Esophagus muscularis mucosa (tissue), 4 donors: ENCODE measurements at regions not wholly inside any gene's neighbourhood (a gene's known extent, or its start where the extent isn't known, plus 50 kb on each side); places are given as distances from the start of the nearest gene placed in this dataset.

ENCODE experiments used
- DNase-seq: peaks from one replicate; pipeline ENCODE4 v3.0.0-alpha.2; 2017; ENCODE audit errors: extremely low spot score
- H3K27ac ChIP-seq, 4 donors: fragments of 200-600 bp; sonication (generic); replicated peaks in 1 of 4; 1 replicate in 3 of 4; 2 replicates in 1 of 4; pipeline ENCODE4 v1.5.1; 2016 to 2019; ENCODE audit warnings: mild to moderate bottlenecking in 1 of 4
- H3K27me3 ChIP-seq, 4 donors: fragments of 200-600 bp; sonication (generic); one replicate each; pipeline versions ENCODE4 v1.5.1 to v1.6.0; 2016 to 2019
- H3K36me3 ChIP-seq, 4 donors: fragments of 200-600 bp; sonication (generic); one replicate each; pipeline ENCODE4 v1.5.1; 2016 to 2019
- H3K4me1 ChIP-seq, 4 donors: fragments of 200-600 bp; sonication (generic); one replicate each; pipeline ENCODE4 v1.5.1; 2016 to 2019
- H3K4me3 ChIP-seq, 4 donors: fragments of 200-600 bp; sonication (generic); 1 replicate in 2 of 4; 2 replicates in 2 of 4; pipeline ENCODE4 v1.5.1; 2016 to 2019; ENCODE audit warnings: mild to moderate bottlenecking in 4 of 4, moderate library complexity in 1 of 4
- H3K9me3 ChIP-seq, 4 donors: fragments of 200-600 bp; sonication (generic); 1 replicate in 3 of 4; 2 replicates in 1 of 4; pipeline ENCODE4 v1.5.1; 2016 to 2019
- EP300 ChIP-seq: sonication (generic); formaldehyde crosslinking; IDR thresholded peaks from one replicate; pipeline ENCODE4 v1.6.1; 2017; ENCODE audit warnings: antibody characterized with exemption
- POLR2A ChIP-seq: fragments of 450-650 bp; IDR thresholded peaks from one replicate; pipeline ENCODE4 v1.6.1; 2017; ENCODE audit warnings: antibody characterized with exemption, moderate library complexity, mild to moderate bottlenecking, low read depth
- POLR2AphosphoS5 ChIP-seq, 2 donors: sonication (generic); formaldehyde crosslinking; IDR thresholded peaks; one replicate each; pipeline ENCODE4 v1.6.1; 2017; ENCODE audit warnings: antibody characterized with exemption in 2 of 2
- WGBS: methylation state at CpG from one replicate; pipeline ENCODE4 v1.1.5; 2018; 5-methylcytosine and 5-hydroxymethylcytosine counted together
- intact Hi-C: fragments of 100-400 bp; cut with DNase I; formaldehyde crosslinking; loops from one replicate; pipeline ENCODE4 v1.15.1; 2023
- TF ChIP-seq, protein P1 (sequence below), 3 experiments: fragments of 200-600 bp in 2 of 3; fragments of 450-650 bp in 1 of 3; sonication (generic) in 2 of 3; IDR thresholded peaks; one replicate each; pipeline ENCODE4 v1.5.1; 2017 to 2019; ENCODE audit warnings: antibody characterized with exemption in 3 of 3, mild to moderate bottlenecking in 2 of 3, moderate library complexity in 1 of 3

DNA sequence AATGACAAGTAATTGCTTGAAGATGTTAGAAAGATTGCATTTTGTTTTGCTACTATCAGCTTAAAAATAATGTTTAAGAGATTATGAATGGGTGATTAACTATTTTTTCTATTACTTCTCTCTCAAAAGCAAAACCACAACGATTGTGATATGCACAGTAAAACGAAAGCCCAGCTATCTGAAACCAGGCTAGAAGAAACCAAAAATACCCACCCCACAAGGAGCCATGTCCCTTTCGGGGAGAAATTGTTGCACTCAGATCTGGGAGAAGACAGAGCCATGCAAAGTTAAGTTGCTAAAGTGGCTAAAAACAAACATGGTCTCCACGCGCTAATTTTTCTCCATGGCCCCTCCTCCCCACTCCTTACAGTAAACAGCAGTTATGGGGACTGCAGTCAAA, 173.6 kb downstream of the RPS24 start:
- H3K27me3 ChIP-seq: no peaks in the 10 kb centered on the region
- H3K4me3 ChIP-seq: no peak overlapping the region
- DNase-seq: no peak
- no peaks in the 10 kb centered on the region for H3K36me3 ChIP-seq
- peaks cover 7 to 18% (median 12%) of the 10 kb centered on the region in 4 donors for H3K4me1 ChIP-seq
- no peak overlapping the region for H3K27ac ChIP-seq
- 64% methylated on average over 5 of the region's 5 CpGs for WGBS
- TF ChIP-seq POLR2AphosphoS5 (IDR thresholded peaks at IDR 0.05): no peak
- intact Hi-C loops: loop anchor here (10.0 kb wide), 1 partner anchor 248 kb away; no protein-coding TSS in a partner anchor
- no peaks in the 10 kb centered on the region for H3K9me3 ChIP-seq

DNA sequence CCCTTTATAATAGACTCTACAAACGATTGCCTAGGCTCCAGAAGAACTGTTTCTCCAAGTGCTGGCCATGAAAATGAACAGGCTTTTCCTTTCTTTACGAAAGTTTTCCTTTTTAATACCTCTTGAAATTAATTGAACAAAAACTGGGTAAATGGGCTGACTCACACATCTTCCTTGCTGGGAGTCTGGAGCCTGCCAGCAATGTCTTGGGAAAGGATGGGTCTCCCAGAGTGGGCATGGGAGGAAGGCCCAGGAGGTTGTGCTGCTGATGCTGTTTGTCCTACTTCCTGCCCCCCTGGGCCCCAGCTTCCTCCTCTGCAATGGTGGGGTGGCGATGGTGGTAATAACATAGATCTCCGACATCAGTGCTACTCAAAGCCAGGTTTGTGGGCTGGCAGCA, 174.1 kb downstream of the RPS24 start:
- no peak for TF ChIP-seq EP300
- TF ChIP-seq POLR2A: no peak
- TF ChIP-seq, protein P1, sequence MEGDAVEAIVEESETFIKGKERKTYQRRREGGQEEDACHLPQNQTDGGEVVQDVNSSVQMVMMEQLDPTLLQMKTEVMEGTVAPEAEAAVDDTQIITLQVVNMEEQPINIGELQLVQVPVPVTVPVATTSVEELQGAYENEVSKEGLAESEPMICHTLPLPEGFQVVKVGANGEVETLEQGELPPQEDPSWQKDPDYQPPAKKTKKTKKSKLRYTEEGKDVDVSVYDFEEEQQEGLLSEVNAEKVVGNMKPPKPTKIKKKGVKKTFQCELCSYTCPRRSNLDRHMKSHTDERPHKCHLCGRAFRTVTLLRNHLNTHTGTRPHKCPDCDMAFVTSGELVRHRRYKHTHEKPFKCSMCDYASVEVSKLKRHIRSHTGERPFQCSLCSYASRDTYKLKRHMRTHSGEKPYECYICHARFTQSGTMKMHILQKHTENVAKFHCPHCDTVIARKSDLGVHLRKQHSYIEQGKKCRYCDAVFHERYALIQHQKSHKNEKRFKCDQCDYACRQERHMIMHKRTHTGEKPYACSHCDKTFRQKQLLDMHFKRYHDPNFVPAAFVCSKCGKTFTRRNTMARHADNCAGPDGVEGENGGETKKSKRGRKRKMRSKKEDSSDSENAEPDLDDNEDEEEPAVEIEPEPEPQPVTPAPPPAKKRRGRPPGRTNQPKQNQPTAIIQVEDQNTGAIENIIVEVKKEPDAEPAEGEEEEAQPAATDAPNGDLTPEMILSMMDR (IDR thresholded peaks at IDR 0.05): no peak
- TF ChIP-seq POLR2AphosphoS5 (IDR thresholded peaks at IDR 0.05): no peak
- Histone ChIP-seq H3K4me1 (peaks cover 12 to 23% (median 17%) of the 10 kb centered on the region in 4 donors), H3K27me3 (no peaks in the 10 kb centered on the region), H3K4me3 (no peak overlapping the region), H3K9me3 (no peaks in the 10 kb centered on the region), H3K27ac (no peak overlapping the region), H3K36me3 (no peaks in the 10 kb centered on the region)
- WGBS: 83% methylated on average over 4 of the region's 4 CpGs
- intact Hi-C loops: loop anchor here (10.0 kb wide), 1 partner anchor 247 kb away; no protein-coding TSS in a partner anchor
- DNase-seq: no peak

DNA sequence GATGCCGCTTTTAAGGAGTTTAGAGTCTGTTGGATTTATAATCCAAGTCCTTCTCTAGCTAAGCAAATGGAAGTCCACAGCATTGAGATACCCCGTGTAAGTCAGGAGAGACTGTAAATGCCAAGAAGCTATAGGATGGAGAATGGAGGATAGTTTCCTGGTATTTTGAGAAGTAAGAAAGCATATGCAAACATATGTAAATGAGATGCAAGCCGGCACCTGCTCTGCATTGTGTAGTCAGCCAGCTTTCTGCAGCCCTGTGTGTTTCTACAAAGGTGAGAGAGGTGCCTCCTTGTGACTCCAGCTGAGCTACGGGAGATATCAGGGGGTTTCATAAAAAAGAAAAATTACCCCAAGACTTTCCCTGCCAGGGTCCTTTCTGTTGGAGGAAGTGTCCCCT, 176.3 kb downstream of the RPS24 start:
- Histone ChIP-seq H3K27me3 (no peaks in the 10 kb centered on the region), H3K27ac (no peak overlapping the region), H3K36me3 (no peaks in the 10 kb centered on the region), H3K4me3 (no peak overlapping the region), H3K4me1 (peaks cover 15 to 26% (median 23%) of the 10 kb centered on the region in 4 donors), H3K9me3 (no peaks in the 10 kb centered on the region)
- WGBS: 94% methylated on average over 4 of the region's 4 CpGs
- DNase-seq: no peak
- intact Hi-C loops: loop anchor here (5.0 to 10.0 kb wide), 6 partner anchors 92 to 987 kb away; partner anchors contain the start of gene ZMIZ1
- TF ChIP-seq POLR2AphosphoS5 (IDR thresholded peaks at IDR 0.05): no peak
- no peak for TF ChIP-seq EP300
- TF ChIP-seq, protein P1 (IDR thresholded peaks at IDR 0.05): no peak
- TF ChIP-seq POLR2A: no peak

DNA sequence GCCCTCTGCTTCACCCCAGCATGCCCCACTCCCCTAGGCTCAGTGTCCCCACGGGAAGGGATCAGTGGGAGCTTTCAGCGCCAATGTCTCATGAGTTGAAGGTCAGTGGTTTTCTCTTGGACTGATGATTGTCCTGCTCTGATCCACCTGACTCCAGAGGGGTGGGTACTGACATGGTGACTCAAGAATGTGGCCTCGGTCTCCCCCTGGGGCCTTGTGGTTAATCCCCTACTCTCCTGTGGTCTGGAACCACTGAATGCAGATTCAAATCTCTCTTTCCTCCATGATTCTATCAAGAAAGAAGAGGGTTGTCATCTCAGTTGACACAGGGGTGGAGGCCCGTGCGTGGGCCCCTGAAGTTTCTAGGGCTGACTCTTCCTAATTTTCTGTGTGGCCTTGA, 176.9 kb downstream of the RPS24 start:
- peaks cover 21 to 31% (median 29%) of the 10 kb centered on the region in 4 donors for H3K4me1 ChIP-seq
- no peaks in the 10 kb centered on the region for H3K36me3 ChIP-seq
- no peak overlapping the region for H3K4me3 ChIP-seq
- 94% methylated on average over 3 of the region's 5 CpGs for whole genome bisulfite sequencing
- no peak overlapping the region for H3K27ac ChIP-seq
- no peaks in the 10 kb centered on the region for H3K27me3 ChIP-seq
- TF ChIP-seq EP300: no peak
- TF ChIP-seq, protein P1 (IDR thresholded peaks at IDR 0.05): no peak
- TF ChIP-seq POLR2AphosphoS5 (IDR thresholded peaks at IDR 0.05): no peak
- no peak for TF ChIP-seq POLR2A
- DNase-seq: no peak
- no peaks in the 10 kb centered on the region for H3K9me3 ChIP-seq
- intact Hi-C loops: loop anchor here (5.0 to 10.0 kb wide), 5 partner anchors 92 to 987 kb away; partner anchors contain the start of gene ZMIZ1

DNA sequence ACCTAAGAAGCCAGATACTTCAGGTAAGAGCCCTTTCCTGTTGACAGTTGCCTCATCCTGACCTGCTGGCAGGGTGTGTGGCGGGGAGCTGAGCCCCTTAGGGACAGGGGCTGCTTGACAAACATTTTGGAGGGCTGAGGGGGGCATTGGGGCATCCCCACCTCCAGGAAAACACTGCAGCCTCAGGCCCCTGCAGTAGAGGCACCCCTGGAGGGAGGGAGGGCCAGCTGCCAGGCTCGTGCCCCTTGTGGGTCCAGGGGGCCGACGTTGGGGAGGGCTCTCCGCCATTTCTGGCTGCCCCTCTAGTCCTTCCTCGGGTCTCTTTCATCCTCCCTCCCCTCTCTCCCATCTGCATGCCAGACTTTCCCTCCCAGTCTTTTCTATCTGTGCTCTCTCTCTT, 177.3 kb downstream of the RPS24 start:
- Histone ChIP-seq H3K36me3 (no peaks in the 10 kb centered on the region), H3K4me1 (peaks cover 25 to 36% (median 33%) of the 10 kb centered on the region in 4 donors), H3K27ac (no peak overlapping the region), H3K9me3 (no peaks in the 10 kb centered on the region), H3K4me3 (no peak overlapping the region), H3K27me3 (no peaks in the 10 kb centered on the region)
- 88% methylated on average over 5 of the region's 6 CpGs for WGBS
- intact Hi-C loops: loop anchor here (5.0 to 10.0 kb wide), 5 partner anchors 91 to 986 kb away; partner anchors contain the start of gene ZMIZ1
- DNase-seq: no peak
- TF ChIP-seq EP300 (no peak), POLR2AphosphoS5 (IDR thresholded peaks at IDR 0.05) (no peak)

DNA sequence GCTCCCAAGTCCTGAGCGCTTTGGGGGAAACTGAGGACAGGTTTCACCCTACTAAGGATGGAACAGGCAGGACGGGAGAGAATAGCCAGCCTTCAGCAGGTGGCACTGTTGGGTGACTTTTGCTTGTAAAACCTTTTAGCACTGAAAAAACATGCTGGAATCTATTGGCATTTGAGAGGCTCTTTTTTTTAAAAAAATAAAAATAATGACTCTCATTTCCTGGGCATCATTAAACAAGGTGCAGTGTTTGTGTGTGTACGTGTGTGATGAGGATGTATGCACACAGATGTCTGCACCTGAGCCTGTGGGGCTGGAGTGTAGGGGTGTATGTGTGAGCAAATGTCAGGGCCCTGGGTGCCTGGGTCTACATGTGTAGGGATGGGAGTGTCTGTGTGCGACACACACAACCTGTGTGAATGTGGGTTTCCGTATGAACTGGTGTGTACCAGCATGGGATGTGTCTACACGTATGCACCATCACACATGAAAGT, 177.9 kb downstream of the RPS24 start:
- intact Hi-C loops: loop anchor here (5.0 to 10.0 kb wide), 5 partner anchors 91 to 986 kb away; partner anchors contain the start of gene ZMIZ1
- DNase-seq: no peak
- Histone ChIP-seq H3K36me3 (no peaks in the 10 kb centered on the region), H3K4me1 (peaks cover 31 to 41% (median 38%) of the 10 kb centered on the region in 4 donors), H3K4me3 (no peak overlapping the region), H3K9me3 (no peaks in the 10 kb centered on the region), H3K27me3 (no peaks in the 10 kb centered on the region), H3K27ac (peak overlapping the region; percentile 45 to 64 (median 60))
- TF ChIP-seq, protein P1 (IDR thresholded peaks at IDR 0.05): peak; percentile 50 to 71 (median 64)
- TF ChIP-seq POLR2A: no peak
- 63% methylated on average over 6 of the region's 6 CpGs for WGBS
